ENCODE measurements at regions not wholly inside any gene's neighbourhood (a gene's known extent, or its start where the extent isn't known, plus 50 kb on each side); places are given as distances from the start of the nearest gene placed in this dataset.
A peak's percentile ranks its signal among the peaks of the same experiment; 100 is the strongest.
"Not testable (repeated sequence)": the region's sequence is repeated elsewhere in the genome, so short reads cannot be mapped to it uniquely, and the experiment has no call there.

DNA sequence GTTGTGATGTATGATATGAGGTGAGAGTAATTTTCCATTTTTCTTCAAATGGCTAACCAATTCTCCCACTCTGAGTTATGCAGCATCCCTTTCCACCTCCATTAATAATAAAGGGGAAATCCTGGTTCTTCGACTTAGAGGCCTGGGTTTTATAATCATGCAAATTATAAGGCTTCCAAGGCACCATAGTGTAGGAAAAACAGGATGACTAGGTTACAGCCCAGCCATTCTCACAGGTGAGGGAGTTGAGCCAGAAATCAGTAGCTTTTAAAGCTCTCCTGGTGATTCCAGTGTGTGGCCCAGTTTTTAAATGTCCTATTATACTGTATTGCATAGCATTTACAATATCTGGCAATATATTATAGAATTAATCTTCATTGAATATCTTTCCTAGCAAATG lies 203.1 kb downstream of the ARHGEF9 start:
- in situ Hi-C loops (cut with HindIII; ENCODE audit: low sequenced_read_pairs) = no loop called here
- no peak for DNase-seq (ENCODE audit: low spot score)

GRCh38 chrX:63581398-63581797 lies 203.6 kb downstream of the ARHGEF9 start:
- in situ Hi-C loops (cut with HindIII; ENCODE audit: low sequenced_read_pairs) = no loop called here
- no peak for DNase-seq (ENCODE audit: low spot score)

GRCh38 chrX:63576533-63576932 lies 208.5 kb downstream of the ARHGEF9 start:
- DNase-seq (ENCODE audit: low spot score) = no peak
- in situ Hi-C loops (cut with HindIII; ENCODE audit: low sequenced_read_pairs) = no loop called here

DNA sequence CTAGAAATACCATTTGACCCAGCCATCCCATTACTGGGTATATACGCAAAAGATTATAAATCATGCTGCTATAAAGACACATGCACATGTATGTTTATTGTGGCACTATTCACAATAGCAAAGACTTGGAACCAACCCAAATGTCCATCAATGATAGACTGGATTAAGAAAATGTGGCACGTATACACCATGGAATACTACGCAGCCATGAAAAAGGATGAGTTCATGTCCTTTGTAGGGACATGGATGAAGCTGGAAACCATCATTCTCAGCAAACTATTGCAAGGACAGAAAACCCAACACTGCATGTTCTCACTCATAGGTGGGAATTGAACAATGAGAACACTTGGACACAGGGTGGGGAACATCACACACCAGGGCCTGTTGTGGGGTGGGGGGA lies 209.3 kb downstream of the ARHGEF9 start:
- DNase-seq (ENCODE audit: low spot score); in situ Hi-C loops (cut with HindIII; ENCODE audit: low sequenced_read_pairs): not testable (repeated sequence)

DNA sequence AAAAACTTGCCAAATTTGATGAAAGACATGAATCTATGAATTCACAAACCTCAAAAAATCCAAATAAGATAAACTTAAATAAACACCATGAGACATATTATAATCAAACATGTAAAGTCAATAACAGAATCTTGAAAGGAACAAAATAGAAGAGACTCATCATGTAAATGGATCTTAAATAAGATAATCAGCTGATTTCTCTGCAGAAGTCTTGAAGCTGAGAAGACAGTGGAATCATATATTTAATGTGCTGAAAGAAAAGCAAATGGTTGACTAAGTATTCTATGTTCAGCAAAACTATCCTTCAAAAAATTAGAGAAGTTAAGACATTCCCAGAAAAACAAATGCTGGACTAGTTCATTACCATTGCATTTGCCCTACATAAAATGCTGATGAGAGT lies 215.7 kb upstream of the SPIN4 start:
- in situ Hi-C loops (cut with HindIII; ENCODE audit: low sequenced_read_pairs) = no loop called here

GRCh38 chrX:63561425-63561824 lies 210.3 kb upstream of the SPIN4 start:
- in situ Hi-C loops (cut with HindIII; ENCODE audit: low sequenced_read_pairs) = no loop called here

More for the DNA sequence above, 215.7 kb upstream of the SPIN4 start:
- no peak for DNase-seq (ENCODE audit: low spot score)

DNA sequence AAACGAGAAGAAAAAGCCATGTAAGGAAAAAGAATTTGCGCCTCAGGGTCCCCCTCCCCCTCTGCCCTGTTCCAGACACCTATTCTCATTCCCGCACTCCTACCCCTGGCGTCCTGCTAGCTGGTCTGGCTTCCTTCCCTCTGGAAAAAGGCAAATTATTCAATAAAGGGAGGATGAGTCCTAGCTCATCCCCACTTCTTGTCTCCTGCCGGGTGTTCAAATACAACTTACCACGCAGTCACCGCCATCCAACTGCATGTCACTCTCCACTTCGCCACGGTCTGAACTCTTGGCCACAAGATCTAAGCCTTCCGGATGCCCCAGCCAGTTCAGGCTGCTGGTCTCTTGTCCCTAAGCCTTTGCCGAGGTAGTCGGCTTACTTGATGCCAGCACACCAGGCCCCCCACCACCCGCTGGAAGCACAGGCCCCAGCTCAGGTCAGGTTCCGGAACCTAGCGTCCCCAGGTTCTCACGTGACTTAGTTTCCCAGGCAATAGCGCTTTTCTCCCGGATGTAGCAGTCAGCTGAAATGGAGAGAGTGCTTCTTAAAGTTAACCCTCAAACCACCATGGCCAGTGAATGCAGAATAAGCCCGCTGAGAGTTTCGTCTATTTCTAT lies 209.6 kb upstream of the SPIN4 start:
- DNase-seq (ENCODE audit: low spot score) = peak; percentile 88
- in situ Hi-C loops (cut with HindIII; ENCODE audit: low sequenced_read_pairs) = no loop called here

More at GRCh38 chrX:63561425-63561824, 210.3 kb upstream of the SPIN4 start:
- peak; percentile 37 for DNase-seq (ENCODE audit: low spot score)

GRCh38 chrX:63551856-63552255 lies 200.7 kb upstream of the SPIN4 start:
- DNase-seq (ENCODE audit: low spot score) = no peak
- in situ Hi-C loops (cut with HindIII; ENCODE audit: low sequenced_read_pairs) = no loop called here

- in situ Hi-C loops (cut with HindIII; ENCODE audit: low sequenced_read_pairs) = no loop called here
Measured at GRCh38 chrX:63530654-63531053, 179.5 kb upstream of the SPIN4 start.

GRCh38 chrX:63529961-63530360 lies 178.8 kb upstream of the SPIN4 start:
- DNase-seq (ENCODE audit: low spot score) = no peak
- in situ Hi-C loops (cut with HindIII; ENCODE audit: low sequenced_read_pairs) = no loop called here

More at GRCh38 chrX:63530654-63531053, 179.5 kb upstream of the SPIN4 start:
- DNase-seq (ENCODE audit: low spot score) = no peak

DNA sequence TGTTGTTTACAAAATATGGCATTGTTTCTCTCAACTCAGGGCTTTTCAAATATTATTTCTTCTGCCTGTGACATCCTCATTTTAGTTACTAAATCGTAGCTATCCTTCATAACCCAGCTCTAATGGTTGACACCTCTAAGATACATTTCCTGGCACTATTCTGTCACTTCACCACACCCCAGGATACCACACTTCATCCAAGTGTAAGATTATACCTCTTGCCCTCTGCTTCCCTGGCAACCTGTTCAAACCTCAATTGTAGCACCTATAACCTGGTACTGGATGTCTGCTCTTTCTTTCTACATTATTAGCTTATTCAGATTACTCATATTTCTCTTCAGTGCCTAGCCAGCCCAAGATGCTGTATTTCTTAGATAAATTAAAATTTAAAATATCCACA lies 175.7 kb upstream of the SPIN4 start:
- in situ Hi-C loops (cut with HindIII; ENCODE audit: low sequenced_read_pairs) = no loop called here
- DNase-seq (ENCODE audit: low spot score) = no peak

- in situ Hi-C loops (cut with HindIII; ENCODE audit: low sequenced_read_pairs) = no loop called here
Measured at GRCh38 chrX:63525491-63525890, 174.4 kb upstream of the SPIN4 start.

GRCh38 chrX:63519368-63519767 lies 168.2 kb upstream of the SPIN4 start:
- DNase-seq (ENCODE audit: low spot score); in situ Hi-C loops (cut with HindIII; ENCODE audit: low sequenced_read_pairs): not testable (repeated sequence)

More at GRCh38 chrX:63525491-63525890, 174.4 kb upstream of the SPIN4 start:
- no peak for DNase-seq (ENCODE audit: low spot score)

GRCh38 chrX:63514569-63515080 lies 163.5 kb upstream of the SPIN4 start:
- DNase-seq (ENCODE audit: low spot score) = no peak
- in situ Hi-C loops (cut with HindIII; ENCODE audit: low sequenced_read_pairs) = no loop called here

DNA sequence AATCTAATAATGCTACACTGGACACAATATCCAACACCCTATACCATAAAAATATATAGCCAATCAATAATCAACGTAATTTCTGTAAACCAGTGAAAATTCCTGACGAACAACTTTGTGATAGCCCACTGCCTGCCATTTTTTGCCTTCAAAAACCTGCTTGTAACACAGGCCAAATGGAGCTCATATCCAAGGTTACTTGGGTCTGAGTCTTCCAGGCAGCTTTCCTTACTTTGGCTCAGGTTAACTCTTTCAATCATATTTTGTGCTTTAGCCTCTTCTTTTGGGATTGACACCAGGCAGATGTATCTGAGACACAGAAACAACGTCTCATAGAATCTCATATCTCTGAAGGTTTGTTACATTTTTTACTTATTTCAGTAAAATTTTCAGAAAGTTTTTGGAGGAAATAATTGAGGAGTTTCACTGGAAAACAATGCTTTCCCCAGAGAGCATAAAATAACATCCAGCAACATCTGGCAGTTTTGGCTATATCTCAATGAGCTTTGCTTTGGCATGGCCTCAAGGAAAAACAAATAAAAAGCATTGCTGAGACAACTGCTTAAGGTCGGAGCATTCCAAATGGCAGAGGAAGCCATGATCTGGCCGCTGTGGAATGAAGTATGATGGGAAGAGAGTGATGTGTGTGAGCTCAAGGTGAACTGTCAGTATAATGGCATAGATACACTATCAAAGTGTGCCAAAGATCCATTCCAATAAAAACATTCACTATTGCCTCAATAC lies 162.9 kb upstream of the SPIN4 start:
- in situ Hi-C loops (cut with HindIII; ENCODE audit: low sequenced_read_pairs) = no loop called here
- DNase-seq (ENCODE audit: low spot score) = no peak

DNA sequence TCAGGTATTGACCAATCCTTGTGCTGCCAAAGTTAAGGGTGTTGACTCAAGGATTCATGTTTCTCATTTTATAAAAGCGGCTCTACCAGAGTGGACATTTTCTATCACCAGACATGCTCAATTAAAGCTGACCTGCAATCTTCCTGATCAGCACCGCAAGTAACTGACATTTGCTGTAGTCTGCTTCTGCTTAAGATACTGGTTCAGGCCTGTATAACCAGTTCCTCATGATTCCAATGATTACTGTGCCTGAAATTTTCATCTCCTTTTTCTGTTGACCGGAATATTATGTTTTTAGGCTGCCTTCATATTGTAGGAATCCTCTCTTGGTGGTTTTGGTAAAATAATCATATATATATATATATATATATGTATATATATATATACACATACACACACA lies 160.2 kb upstream of the SPIN4 start:
- in situ Hi-C loops (cut with HindIII; ENCODE audit: low sequenced_read_pairs) = no loop called here
- DNase-seq (ENCODE audit: low spot score) = no peak

- in situ Hi-C loops (cut with HindIII; ENCODE audit: low sequenced_read_pairs) = no loop called here
- no peak for DNase-seq (ENCODE audit: low spot score)
Measured at GRCh38 chrX:63508668-63509067, 157.5 kb upstream of the SPIN4 start.

GRCh38 chrX:63506320-63506719 lies 155.2 kb upstream of the SPIN4 start:
- in situ Hi-C loops (cut with HindIII; ENCODE audit: low sequenced_read_pairs) = no loop called here
- DNase-seq (ENCODE audit: low spot score) = peak; percentile 47

DNA sequence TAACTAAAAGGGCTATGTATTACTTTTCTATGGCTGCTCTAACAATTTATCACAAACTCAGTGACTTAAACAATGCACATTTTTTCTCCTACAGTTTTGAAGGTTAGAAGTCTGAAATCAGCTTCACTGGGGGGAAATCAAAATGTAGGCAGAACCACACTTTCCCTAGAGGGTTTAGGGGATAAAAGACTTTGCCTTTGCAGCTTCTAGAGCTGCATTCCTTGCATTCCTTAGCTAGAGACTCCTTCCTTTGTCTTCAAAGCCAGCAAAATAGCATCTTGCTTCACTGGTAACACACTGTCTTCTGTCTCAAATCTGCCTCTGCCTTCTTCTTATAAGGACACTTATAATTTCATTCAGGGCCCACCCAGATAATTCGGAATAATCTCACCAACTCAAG lies 152.4 kb upstream of the SPIN4 start:
- in situ Hi-C loops (cut with HindIII; ENCODE audit: low sequenced_read_pairs) = no loop called here
- DNase-seq (ENCODE audit: low spot score) = no peak

DNA sequence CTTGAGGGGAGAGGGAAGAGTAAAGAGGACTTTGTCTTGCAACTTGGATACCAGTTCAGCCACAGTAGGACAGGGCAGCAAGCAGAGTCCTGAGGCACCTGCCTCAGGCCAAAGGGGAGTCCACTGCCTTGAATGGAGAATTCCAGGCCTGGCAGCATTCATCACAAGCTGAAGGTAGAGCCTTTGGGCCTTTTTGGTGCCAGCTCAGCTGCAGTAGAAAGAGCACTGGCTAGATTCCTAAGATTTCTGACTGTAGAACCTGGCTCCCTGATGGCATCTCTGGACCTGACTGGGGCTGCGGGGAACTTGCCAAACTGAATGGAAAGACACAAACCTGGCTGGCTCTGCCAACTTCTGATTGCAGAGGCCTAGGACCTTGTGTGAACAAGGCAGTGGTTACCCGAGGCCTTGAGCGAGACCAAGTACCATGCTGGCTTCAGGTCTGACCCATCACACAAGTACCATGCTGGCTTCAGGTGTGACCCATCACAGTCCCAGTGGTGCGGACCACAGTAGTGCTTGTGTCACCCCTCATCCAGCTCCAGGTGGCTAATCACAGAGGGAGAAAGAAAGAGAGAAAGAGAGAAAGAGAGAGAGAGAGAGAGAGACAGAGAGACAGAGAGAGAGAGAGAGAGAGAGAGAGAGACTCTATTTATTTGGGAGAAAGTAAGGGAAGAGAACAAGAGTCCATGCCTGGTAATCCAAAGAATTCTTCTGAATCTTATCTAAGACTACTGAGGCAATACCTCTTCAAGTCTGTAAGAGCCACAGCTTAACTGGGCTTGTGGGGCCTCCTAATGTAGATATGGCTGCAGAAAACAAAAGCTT lies 137.6 kb upstream of the SPIN4 start:
- DNase-seq (ENCODE audit: low spot score) = peak; percentile 78
- in situ Hi-C loops (cut with HindIII; ENCODE audit: low sequenced_read_pairs) = no loop called here

All from G401 (cell line).